GM12892 (cell line): ENCODE measurements at regions not wholly inside any gene's neighbourhood (a gene's known extent, or its start where the extent isn't known, plus 50 kb on each side); places are given as distances from the start of the nearest gene placed in this dataset.

Source experiments
- POLR2A ChIP-seq: IDR thresholded peaks from 2 replicates; pipeline ENCODE4 v1.6.1; 2011; ENCODE audit warnings: low read depth, low read length, control low read depth
- POLR2AphosphoS5 ChIP-seq: IDR thresholded peaks from 2 replicates; pipeline ENCODE4 v1.6.1; 2011; ENCODE audit warnings: low read depth, low read length, control low read depth
- TAF1 ChIP-seq: IDR thresholded peaks from 2 replicates; pipeline ENCODE4 v1.6.1; 2011; ENCODE audit warnings: low read depth, mild to moderate bottlenecking, control low read depth, low read length, borderline replicate concordance

DNA sequence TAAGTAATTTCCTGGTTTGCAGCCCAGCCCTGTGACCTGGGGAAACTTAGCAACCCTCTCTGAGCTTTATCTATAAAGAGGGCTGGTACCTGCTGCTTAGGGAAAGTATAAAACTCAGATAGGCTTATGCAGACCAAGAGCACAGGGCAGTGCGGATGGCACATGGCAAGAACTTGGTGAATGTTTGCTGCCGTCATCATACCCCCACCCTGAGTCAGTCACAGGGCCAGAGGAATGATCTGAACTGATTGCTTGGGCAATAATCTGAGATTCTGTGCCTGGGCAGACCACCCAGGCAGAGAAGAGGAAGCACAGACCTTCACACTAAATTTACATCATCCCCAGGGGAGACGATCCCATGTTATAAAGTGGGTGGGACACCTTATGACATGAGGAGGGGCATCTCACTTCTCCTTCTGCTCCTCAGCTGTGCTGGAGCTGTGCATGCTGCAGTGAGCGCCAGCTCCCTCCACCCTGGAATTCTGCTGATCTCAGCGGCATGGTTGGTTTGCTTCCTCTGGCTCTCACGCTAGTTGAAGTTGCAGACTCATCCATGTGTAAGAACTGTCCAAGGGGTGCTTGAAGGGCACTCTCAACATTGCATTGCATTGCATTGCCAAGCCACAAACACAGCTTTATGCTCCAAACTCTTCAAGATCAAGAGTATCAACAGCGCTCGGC is 197.1 kb downstream of the AJAP1 start:
- TF ChIP-seq POLR2A (no peak), TAF1 (no peak), POLR2AphosphoS5 (no peak)
